ENCODE measurements at regions not wholly inside any gene's neighbourhood (a gene's known extent, or its start where the extent isn't known, plus 50 kb on each side); places are given as distances from the start of the nearest gene placed in this dataset.

- no peak for DNase-seq
Observed at GRCh38 chr5:30034870-30035269, 1158.6 kb upstream of the CDH6 start.

GRCh38 chr5:30030101-30030500 lies 1163.4 kb upstream of the CDH6 start:
- no peak for DNase-seq

- no peak for DNase-seq
Observed at GRCh38 chr5:30001826-30002225, 1191.7 kb upstream of the CDH6 start.

DNA sequence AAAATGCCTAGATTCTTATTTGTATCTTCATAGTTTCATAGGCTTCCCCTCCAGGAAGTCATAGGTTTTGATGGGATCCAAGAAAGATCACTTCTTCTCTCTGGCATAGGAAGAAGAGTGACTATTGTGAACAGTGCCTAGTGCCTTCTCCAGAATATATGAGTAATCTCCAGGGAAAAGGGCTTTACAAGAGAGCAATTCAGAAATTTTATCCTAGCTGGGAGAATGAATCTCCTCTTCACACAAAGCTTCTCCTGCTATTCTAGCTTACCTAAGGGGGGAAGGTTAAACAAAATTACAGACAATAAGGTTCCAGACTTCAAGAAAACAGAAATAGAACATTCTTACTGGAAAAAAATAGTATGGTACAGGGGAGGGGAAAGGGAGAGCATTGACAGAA lies 1193.3 kb upstream of the CDH6 start:
- no peak for DNase-seq

DNA sequence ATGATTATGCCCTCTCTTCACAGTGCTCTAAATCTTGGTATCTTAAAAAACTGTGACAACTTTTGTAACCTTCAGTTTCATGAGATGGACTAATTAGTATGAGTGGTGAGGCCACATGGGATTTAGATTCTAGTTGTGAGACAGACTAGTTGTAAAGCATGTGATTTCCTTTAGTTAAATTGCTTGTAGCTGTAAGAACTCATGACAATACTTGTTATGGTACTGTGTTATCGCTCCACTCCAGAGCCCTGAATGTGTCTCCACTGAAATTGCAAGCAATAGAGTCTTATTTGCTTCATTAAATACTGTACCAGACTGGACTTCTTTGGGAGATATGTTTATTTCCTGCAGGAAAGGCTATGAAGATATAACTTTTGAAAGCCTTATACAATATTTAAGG lies 1198.3 kb upstream of the CDH6 start:
- no peak for DNase-seq

DNA sequence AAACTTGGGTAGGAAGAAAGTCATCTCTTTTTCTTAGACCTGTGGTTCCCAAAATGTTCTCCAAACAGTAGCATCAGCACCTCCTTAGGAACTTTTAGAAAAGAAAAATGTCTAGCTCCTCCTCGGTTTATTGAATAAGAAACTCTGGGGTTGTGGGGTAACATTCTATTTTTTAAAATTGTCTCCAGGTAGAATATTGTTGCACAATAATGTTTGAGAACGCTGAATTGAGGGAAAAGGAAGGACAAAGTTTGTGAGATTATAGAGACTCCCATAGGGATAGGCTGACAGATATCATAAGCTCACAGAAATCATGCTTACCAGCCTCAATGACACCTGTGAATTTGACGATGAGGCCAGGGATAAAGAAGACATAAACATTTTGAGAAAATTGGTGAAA lies 1199.0 kb upstream of the CDH6 start:
- DNase-seq = no peak

DNA sequence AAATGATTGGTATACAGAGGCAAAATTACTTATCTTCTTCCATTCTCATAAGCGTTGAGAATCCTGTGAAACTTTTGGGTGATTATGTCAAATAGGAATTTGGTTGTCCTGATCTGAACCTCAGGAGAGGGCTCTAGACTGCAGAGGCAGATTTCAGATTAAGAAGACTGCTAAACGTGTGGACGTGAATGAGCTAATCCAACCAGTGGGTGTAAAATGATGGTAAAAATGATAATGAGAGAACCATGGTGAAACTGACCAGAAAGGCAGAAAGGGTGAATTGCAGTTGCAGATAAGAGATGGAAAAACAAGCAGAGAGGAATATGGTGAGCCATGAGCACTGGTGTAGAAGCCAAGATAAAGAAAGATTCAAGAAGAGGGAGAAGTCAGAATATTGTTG lies 1200.2 kb upstream of the CDH6 start:
- DNase-seq = no peak

GRCh38 chr5:29992248-29992647 lies 1201.2 kb upstream of the CDH6 start:
- DNase-seq = no peak

- no peak for DNase-seq
Observed at GRCh38 chr5:29990681-29991080, 1202.8 kb upstream of the CDH6 start.

DNA sequence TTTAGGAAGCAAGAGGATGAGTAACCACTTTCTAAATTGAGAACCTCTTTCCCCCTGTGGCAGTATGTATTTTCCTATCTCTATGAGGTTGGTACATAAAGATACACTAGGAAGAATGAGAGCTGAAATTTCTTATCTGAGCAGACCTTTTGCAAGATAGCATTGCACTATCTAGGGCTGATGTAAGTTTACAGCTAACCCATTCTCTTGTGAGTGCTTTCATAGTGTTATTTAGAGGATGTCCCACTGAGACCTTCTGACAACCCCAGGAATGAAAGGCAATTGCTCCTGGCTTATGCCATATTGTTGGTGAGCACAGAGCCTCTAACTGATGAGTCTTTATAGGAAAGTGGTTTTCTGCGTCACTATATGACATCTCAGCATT lies 1209.3 kb upstream of the CDH6 start:
- DNase-seq = no peak

DNA sequence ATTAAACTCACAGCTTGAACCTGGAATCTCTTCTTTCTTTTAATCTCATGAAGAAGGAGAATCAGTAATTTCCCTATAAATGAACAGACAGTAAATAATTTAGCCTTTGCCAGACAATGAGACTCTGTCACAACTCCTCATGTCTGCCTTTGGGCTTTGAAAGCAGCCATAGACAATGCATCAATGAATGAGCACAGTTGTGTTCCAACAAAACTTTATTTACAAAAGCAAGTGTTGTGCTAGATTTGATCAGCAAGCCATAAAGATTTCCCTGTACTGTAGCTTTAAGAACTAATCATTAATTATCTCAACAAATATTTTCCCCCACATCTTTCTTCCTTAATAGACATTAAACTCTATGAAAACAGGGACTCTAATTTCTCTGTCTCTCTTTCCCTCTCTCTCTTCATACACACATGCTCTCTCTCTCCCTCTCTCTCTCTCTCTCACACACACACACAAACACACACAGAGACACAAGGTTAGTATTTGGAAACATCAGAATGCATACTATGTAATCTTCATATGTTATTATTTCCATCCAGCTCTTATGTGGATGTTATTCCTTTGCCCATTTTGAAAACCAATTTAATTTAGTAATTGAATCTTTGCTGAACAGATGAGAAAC lies 1209.8 kb upstream of the CDH6 start:
- DNase-seq = no peak

GRCh38 chr5:29982457-29982856 lies 1211.0 kb upstream of the CDH6 start:
- no peak for DNase-seq

DNA sequence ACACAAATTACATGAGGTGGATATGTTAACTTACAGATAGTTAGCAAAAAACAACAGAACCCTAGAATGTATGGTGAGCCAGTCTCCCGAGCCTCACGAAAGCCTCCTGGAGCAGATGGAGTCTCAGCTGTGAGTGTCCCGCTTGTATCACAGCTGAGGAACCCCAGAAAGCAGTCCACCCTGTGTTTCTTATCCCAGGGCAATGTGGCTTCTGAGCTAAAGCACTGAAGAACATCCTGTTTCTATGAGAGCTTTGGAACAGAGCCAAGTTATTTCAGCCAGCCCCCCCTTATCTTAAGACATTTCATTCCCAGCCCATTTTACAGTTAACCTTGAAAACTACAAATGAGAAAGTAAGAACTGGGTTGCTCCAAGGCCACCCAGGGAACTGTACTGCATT lies 1220.9 kb upstream of the CDH6 start:
- no peak for DNase-seq

- DNase-seq = no peak
Observed at GRCh38 chr5:29963956-29964355, 1229.5 kb upstream of the CDH6 start.

- DNase-seq = no peak
Observed at GRCh38 chr5:29960323-29960722, 1233.2 kb upstream of the CDH6 start.

GRCh38 chr5:29950416-29951145 lies 1242.9 kb upstream of the CDH6 start:
- no peak for DNase-seq

DNA sequence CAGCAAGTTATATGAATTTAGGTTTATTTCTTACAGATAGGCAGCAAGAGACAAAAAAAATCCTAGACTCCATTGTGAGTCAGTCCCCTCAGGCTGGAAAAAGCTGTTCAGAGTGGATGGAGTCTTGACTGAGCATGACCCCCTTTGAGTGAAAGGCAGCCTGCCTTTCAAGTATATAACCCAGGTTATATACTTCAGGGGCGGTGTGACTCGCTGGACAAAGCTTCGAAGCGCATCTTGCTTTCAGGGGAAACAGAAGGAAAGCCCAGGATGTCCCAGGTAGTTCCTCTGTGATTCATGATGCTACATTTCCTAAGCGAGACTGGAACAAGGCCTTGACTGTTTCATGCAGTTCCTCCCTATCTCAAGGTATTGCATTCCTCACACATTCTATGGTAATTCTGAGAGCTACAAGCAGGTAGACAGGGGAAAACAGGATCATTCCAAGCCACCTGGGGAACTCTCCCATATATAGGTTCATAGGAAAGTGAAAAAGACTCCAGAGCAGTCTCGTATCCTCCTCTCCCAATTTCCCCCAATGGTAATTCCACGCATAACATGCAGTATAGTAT lies 1244.1 kb upstream of the CDH6 start:
- DNase-seq = no peak

DNA sequence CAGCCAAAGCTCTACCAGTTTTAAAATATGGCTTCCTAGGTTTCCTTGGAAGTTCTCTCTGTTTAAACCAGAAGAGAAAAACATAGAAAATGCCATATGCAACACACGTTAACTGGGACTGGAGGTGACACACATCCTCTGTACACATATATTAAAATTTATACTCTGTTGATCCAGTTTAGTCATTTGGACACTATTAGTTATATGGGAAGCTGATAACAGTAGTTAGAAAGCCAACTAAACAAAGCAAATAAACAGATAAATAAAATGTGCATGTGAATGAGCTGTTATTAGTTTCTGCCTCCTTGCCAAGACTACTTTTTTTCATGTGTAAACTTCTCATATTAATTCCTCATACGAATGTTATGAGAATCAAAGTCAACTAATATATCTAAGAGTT lies 1249.2 kb upstream of the CDH6 start:
- DNase-seq = no peak

DNA sequence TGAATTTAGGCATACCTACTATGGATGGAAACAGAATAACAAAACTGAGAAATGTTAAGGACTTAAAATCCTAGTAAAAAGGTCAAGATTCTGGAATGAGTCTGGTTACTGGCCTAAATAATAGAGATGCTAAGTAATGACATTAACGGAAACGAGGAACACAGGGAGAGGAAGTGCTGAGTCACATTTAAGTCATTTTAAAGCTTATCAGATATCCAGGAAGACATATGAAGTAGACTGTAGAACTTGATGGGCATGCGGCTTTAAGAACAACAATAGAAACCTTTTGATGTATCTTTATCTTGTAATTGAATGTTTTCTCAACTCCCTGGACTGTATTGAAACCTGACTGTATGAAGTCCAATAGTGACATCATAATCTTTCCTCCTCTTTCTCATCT lies 1251.4 kb upstream of the CDH6 start:
- no peak for DNase-seq

DNA sequence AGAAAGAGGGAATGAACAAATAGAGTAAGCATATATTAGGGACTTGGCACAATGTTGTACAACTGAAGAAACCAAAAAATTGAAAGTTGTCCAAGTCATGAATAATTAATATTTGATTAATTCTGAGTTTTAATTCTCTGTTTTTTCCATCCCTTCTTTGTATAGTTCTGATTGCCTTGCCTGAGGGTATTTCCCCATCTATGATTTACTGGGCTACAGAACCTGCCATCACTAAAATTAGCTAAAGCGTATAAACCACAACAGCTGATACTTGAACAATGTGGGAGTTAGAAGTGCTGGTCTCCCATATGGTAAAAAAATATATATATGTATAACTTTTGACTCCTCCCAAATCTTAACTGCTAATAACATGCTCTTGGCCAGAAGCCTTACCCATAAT lies 1253.5 kb upstream of the CDH6 start:
- DNase-seq = no peak

DNA sequence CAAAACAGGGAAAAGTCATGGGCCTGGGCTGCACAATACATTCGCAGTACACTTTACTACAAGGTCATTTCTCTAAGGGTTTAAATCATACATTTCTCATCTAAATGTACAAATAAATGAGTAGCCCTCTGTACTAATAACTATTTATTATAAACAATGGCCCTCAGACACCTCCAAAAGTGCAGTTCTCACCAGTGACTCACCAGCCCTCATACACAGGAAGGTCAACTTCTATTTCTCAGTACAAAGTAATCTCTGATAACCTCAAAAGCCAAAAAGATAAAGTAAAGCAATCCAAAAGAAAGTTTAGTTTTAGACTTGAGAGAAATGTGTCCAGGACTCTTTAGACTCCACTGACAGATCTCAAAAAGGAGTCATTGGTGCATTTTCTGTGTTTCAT lies 1258.1 kb upstream of the CDH6 start:
- no peak for DNase-seq

DNA sequence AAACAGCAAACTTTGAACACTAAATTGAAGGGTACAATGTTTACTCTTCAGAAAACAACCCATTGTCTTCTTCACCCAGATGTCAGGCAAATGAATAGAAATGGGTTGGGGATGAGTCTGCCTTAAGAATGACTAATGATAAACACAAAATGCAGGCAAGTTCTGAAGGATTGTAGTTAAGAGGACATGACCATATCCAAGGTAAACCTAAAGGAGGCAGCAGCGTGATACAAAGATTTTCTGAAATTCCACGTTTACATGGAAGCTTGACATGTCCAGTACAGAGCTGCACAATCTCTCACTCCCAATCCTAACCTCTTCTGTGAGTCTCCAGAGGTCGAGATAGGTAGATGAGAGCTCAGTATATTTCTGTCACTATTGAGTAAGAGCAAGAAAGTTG lies 1263.2 kb upstream of the CDH6 start:
- no peak for DNase-seq

DNA sequence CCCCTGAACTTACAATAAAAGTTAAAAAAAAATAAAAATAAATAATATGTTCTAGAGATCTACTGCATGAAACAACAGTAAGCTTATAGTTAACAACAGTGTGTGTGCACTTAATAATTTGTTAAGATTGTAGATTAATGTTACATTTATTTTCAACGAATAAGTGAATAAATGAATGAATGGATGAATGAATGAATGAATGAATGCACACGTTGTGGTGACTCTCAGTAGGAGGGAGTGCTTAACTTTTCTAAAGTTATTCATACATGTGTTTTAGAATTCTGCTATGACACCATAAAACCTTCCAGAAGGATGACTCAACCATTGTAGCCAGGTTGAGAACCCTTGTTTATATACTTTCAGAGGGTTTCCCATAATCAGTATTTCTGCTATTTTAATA lies 1269.4 kb upstream of the CDH6 start:
- no peak for DNase-seq

DNA sequence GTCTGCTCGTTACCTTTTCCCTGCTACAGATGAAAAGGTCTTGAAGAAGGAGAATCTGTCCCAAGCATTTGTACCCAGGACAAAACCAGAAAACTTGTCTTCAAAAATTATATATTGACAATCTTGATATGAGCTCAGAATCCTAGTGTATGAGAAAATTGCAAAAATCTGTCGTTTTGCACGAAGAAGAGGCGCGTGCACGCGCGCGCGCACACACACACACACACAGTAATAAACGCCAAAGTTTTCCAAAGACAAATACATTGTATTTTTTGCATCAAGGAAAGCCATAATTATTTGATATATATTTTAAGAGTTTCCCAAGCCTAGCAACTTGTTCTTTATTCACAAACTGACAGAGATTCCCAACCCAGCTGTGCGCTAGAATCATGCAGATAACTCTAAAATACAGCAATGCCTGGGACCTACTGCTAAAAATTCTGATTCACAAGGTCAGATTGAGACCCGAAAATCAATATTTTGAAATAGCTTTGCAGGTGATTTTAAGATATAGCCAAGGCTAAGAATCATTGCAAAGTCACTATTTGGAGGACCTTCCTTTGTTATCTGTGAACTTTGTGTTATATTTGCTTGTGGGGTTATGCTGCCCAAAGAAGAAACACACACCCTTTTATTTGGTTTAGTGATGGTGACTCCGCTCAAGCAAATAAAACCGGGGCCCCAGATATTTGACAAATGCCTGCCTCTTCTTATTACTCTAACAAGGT lies 1287.7 kb upstream of the CDH6 start:
- no peak for DNase-seq
